NAMALWA (cell line): ENCODE measurements at regions not wholly inside any gene's neighbourhood (a gene's known extent, or its start where the extent isn't known, plus 50 kb on each side); places are given as distances from the start of the nearest gene placed in this dataset.
A peak's percentile ranks its signal among the peaks of the same experiment; 100 is the strongest.

ENCODE experiments used
- DNase-seq: peaks from one replicate; pipeline ENCODE4 v3.0.0-alpha.2; 2015; ENCODE audit warnings: low spot score

- DNase-seq, result no peak
These were observed 279.1 kb upstream of the PLET1 start for GRCh38 chr11:112539741-112540140.

DNA sequence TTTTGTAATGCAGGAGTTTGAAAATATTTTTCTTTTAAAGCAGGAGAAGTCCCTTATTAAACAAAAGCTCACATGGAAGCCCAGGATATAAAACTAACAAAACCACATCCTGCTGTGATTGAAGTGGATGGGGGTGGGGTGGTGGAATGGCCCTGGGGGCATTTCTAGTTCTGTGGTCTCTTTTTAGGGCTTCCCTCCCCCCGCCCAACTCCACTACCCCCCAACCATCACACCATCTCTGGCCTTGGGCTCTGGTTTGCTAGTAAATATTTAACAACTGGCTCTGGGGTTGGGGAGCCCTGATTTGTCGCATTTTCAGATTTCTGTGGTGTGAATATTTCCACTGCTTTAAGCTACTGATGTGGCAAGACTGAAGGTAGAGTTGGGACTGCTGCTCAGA, 279.6 kb upstream of the PLET1 start:
- no peak for DNase-seq

DNA sequence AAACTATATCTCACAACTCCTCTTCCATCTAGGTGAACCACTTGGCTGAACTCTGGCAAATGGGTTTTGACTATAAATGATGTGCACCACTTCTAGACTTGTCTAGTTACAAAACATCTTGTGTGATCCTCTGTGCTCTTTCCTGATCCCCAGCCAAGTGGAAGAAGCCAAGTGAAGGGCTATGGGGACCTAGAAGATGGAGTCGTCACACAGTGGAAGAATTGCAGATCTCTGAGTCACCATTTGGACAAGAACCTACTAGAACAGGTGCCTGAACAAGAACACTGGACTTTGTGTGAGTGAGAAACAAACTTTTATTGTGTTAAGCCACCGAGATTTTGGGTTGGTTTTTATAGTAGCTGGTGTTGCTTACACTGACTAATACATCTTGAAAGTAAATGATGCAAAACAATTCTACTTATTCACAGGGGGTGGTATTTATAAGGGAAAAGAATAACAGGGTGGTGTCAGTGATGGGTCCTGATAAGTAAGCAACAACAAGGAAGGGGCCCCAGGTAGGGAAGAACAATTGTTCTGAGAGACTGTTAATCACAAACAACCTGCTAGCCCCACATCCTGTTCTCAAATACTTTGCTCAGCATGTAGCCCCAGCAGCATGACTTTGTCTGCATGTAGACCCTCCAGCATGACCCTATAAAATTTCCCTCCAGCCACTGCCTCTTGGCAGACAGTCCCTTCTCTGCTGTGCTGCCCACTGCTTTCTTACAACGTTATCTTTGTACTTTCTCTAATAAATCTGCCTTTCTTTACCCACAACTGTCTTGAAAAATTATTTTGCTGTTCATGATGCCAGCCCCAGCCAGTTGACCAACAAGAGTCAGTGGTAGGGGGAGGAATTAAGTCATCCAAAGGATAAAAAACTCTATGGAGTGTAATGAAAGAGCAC, 280.7 kb upstream of the PLET1 start:
- DNase-seq, result no peak

- no peak for DNase-seq
These were observed 281.8 kb upstream of the PLET1 start for GRCh38 chr11:112542479-112542878.

DNA sequence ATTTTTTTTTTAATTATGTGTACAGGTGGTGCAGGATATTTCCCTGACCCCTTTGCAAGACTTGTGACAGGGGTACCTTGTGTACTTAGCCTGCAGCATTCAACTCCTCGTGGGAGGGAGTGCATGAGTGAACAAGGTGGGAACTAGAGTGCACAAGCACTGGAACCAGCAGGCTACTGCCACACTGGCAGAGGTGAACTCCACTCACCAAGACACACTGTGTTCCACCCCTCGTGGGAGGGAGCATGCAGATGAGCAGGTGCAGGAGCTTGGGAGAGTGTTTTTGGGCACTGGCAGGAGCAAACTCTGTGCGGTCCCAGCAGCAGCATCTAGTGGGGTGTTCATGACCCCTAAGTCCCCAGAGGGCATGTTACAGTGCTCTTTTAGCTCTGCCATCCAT, 282.7 kb upstream of the PLET1 start:
- DNase-seq, result no peak

DNA sequence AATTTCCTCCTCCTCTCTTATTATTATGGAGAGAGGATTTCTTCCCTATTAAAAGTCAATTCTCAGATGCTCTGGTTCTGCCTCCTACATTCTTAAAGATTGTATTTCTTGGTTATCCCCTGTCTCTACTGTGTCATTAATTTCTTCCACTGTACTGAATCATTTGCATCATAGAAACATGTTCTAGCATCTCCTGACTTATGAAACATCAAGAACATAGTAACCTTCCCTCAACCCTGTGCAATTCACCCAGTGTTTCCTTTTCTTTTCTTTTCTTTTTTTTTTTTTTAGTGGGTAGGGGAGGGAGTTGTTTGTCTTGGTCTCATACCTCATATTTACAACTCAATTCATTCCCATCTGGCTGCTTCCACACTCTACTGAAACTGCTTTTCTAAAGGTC, 288.0 kb upstream of the PLET1 start:
- no peak for DNase-seq

GRCh38 chr11:112553205-112553731, 292.6 kb upstream of the PLET1 start:
- DNase-seq, result no peak

DNA sequence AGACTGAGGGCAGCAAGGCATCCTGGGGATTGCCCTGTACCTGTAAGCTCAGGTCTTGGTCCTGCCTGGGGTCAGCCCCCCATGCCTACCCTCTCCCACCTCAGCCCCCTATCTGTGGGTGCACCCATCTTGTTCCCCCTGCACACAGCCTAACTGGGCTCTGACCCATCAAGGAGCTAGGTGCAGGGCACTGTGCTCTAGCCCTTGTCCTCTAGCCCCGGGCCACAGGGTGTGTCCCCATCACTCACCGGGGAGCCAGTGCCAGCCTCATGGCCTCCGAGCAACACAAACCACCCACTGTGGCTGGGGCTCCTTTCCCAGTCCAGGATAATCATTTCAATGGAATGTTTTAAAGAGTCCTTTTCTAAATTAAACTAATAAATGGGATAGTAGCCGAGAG, 293.9 kb upstream of the PLET1 start:
- no peak for DNase-seq

- DNase-seq, result peak; percentile 61
These were observed 295.1 kb upstream of the PLET1 start for GRCh38 chr11:112555491-112556364.

- DNase-seq, result no peak
These were observed 298.0 kb upstream of the PLET1 start for GRCh38 chr11:112558691-112559090.

DNA sequence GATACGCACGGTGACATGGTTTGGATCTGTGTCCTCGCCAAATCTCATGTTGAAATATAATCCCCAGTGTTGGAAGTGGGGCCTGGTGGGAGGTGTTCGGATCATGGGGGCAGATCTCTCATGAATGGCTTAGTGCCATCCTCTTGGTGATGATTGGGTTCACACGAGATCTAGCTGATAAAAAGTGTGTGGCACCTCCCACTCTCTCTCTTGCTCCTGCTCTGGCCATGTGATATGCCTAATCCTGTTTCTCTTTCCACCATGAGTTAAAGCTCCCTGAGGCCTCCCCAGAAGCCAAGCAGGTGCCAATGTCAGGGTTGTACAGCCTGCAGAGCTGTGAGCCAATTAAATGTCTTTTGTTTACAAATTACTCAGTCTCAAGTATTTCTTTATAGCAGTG, 303.1 kb upstream of the PLET1 start:
- DNase-seq, result no peak

DNA sequence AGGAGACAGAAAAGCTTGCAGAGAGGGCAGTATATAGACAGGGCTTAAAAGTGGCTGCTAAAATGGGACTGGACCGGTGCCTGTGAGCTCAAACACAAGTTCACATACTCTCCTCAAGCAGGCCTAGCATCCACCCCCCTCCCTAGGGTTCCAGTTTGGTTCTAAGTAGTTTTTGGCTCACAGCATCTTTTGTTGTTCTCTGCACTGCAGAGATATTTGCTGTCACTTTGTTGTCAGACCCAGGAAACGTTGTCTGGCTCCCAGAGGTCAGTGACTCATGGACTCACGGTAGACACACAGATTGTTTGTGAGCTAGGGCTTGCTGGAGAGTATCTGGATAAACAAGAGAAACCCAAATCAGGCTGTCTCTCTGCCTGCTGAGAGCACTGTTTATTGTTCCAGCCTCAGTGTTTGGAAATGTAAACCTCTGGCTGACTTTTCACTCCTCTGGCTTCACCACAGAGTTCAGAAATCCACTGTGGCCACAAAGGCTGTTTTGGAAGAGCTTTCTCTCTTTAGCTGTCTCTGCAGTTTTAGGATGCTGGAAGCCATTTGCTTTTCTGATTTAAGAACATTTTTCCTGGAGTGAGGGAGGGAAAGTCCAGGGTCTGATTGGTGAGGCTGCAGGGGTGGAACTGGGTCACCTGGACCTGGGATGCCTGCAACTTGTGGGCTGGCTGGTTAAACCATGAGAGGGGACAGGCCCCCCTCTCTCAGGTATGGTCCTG, 303.7 kb upstream of the PLET1 start:
- DNase-seq, result no peak

GRCh38 chr11:112565551-112565950, 304.9 kb upstream of the PLET1 start:
- DNase-seq, result no peak

DNA sequence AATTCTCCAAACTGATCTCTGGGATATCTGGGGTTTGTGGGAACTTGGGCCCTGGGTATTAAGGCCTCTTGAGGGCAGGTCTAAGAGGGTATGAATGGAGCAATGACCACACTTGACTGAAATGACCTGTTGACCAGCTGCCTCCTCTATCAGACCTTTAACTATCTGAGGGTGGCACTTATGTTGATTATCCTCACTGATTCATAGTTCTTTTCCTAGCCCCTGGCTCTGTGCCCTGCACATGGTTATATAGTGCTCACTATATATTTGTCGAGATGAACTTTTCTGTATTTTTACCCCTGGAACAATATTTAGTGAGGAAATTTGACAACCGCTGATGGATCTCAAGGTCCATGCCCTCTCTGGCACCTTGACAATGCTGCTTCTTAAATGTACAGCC, 305.5 kb upstream of the PLET1 start:
- DNase-seq, result no peak

DNA sequence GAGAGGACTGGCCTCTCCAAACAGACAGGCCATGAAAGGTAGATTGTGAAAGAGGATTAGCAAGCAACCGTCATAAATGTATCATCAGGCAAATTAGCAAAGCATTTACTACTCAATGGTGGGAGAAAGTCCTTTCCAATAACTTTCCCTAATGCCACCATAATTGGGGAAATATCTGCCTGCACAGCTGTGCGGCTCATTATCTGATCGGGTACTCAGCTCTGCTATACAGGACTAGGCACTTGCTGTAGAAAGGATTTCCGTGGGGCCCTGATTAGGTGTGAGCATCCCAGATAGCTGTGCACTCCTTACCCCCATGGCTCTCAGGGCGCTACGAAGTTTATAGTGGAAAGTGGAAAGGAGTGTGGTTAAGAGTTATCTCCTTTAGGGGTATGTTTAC, 309.7 kb upstream of the PLET1 start:
- DNase-seq, result no peak

DNA sequence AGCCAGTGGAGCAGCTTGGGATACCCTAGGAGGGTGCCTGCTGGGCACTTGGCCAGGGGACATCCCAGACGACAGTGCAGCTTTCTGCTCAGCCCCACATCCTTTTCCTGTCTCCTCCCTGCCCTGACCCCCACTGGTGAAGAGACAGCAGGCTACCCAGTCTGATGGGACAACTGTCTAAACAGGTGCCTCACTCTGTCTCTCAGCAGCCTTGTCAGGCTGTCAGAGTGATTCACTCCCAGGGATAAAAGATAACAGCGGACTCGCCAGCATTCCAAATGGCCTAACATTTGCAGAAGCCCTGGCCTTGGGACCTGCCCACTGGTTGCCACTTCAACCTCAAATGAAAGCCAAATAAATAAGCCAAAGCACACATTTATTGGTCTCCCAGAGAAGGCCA, 318.6 kb upstream of the PLET1 start:
- no peak for DNase-seq

- no peak for DNase-seq
These were observed 320.2 kb upstream of the PLET1 start for GRCh38 chr11:112580864-112581263.

- DNase-seq, result no peak
These were observed 321.1 kb upstream of the PLET1 start for GRCh38 chr11:112581747-112582146.

DNA sequence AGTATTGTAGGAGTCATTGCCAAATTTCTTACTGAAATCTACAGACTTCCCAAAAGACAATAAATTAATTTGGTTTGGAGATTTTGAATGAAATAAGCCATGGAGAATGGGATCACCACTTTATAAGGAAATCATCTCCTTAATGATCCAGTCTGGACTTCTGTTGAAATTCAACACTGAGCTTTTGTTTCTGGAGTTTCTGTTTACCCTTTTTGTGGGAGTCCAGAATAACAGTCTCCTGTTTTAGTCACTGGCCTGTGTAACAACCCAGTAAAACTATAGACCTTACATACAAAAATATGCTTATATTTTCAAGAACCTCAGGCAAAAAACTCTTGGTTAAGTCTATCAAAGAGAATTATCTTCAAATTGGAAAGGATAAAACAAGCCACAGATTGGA, 321.7 kb upstream of the PLET1 start:
- DNase-seq, result no peak

- no peak for DNase-seq
These were observed 322.7 kb upstream of the PLET1 start for GRCh38 chr11:112583261-112583893.

- DNase-seq, result peak; percentile 11
These were observed 324.0 kb upstream of the PLET1 start for GRCh38 chr11:112584672-112585071.

- DNase-seq, result no peak
These were observed 327.0 kb upstream of the PLET1 start for GRCh38 chr11:112587664-112588063.
